Right atrium auricular region (tissue), 2 donors: ENCODE measurements at regions not wholly inside any gene's neighbourhood (a gene's known extent, or its start where the extent isn't known, plus 50 kb on each side); places are given as distances from the start of the nearest gene placed in this dataset.

Experiments
- DNase-seq: peaks from one replicate; pipeline ENCODE4 v3.0.0-alpha.2; 2019; ENCODE audit warnings: low spot score
- H3K27ac ChIP-seq, 2 donors: fragments of 200-600 bp; sonication (generic); 1 replicate in 1 of 2; 2 replicates in 1 of 2; pipeline ENCODE4 v1.5.1; 2016 to 2019
- H3K27me3 ChIP-seq, 2 donors: fragments of 200-600 bp; sonication (generic); one replicate each; pipeline versions ENCODE4 v1.5.1 to v1.6.0; 2017 to 2019
- H3K36me3 ChIP-seq: fragments of 200-600 bp; sonication (generic); one replicate; pipeline ENCODE4 v1.5.1; 2016
- H3K4me1 ChIP-seq, 2 donors: fragments of 200-600 bp; sonication (generic); one replicate each; pipeline versions ENCODE4 v1.5.1 to v1.6.0; 2017 to 2019
- H3K4me3 ChIP-seq, 2 donors: fragments of 200-600 bp; sonication (generic); 1 replicate in 1 of 2; 2 replicates in 1 of 2; pipeline ENCODE4 v1.5.1; 2017 to 2019; ENCODE audit warnings: mild to moderate bottlenecking in 1 of 2, moderate library complexity in 1 of 2
- H3K9me3 ChIP-seq, 2 donors: fragments of 200-600 bp; sonication (generic); one replicate each; pipeline ENCODE4 v1.5.1; 2019
- TF ChIP-seq, protein P1 (sequence below), 2 donors: fragments of 200-600 bp; sonication (generic); IDR thresholded peaks; one replicate each; pipeline ENCODE4 v1.5.1; 2019; ENCODE audit warnings: antibody characterized with exemption in 2 of 2

GRCh38 chr3:102159810-102160451 lies 274.9 kb upstream of the ZPLD1 start:
- DNase-seq: no peak
- H3K4me1 ChIP-seq: peaks cover 0 to 19% of the 10 kb centered on the region in 2 donors
- no peaks in the 10 kb centered on the region for H3K36me3 ChIP-seq
- H3K9me3 ChIP-seq: no peaks in the 10 kb centered on the region
- TF ChIP-seq, protein P1, sequence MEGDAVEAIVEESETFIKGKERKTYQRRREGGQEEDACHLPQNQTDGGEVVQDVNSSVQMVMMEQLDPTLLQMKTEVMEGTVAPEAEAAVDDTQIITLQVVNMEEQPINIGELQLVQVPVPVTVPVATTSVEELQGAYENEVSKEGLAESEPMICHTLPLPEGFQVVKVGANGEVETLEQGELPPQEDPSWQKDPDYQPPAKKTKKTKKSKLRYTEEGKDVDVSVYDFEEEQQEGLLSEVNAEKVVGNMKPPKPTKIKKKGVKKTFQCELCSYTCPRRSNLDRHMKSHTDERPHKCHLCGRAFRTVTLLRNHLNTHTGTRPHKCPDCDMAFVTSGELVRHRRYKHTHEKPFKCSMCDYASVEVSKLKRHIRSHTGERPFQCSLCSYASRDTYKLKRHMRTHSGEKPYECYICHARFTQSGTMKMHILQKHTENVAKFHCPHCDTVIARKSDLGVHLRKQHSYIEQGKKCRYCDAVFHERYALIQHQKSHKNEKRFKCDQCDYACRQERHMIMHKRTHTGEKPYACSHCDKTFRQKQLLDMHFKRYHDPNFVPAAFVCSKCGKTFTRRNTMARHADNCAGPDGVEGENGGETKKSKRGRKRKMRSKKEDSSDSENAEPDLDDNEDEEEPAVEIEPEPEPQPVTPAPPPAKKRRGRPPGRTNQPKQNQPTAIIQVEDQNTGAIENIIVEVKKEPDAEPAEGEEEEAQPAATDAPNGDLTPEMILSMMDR (IDR thresholded peaks at IDR 0.05): no peak
- H3K27me3 ChIP-seq: no peaks in the 10 kb centered on the region
- H3K27ac ChIP-seq: no peak overlapping the region
- H3K4me3 ChIP-seq: no peak overlapping the region

GRCh38 chr3:102161384-102162006 lies 273.3 kb upstream of the ZPLD1 start:
- Histone ChIP-seq H3K36me3 (no peaks in the 10 kb centered on the region), H3K9me3 (no peaks in the 10 kb centered on the region), H3K27ac (peak overlapping the region in 1 of 2 donors; percentile 62), H3K4me1 (peaks cover 0 to 19% of the 10 kb centered on the region in 2 donors), H3K27me3 (no peaks in the 10 kb centered on the region), H3K4me3 (no peak overlapping the region)
- TF ChIP-seq, protein P1 (IDR thresholded peaks at IDR 0.05): no peak
- DNase-seq: no peak

DNA sequence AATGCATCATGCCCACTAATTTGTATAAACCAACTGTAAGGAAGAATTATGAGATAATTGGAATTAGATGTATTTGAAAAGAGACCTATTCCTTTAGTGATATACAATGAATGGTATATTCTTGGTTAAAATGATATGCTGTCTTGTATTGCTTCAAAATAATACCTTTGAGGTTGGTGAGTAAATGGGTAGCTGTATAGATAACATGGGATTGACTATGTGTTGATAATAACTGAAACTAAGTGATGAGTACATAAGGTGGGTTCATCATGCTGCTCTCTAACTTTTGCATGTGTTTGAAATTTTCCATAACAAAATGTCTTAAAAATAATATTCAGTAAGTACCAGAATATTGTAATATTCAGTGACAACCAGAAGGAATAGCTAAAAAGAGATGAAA lies 272.6 kb upstream of the ZPLD1 start:
- no peaks in the 10 kb centered on the region for H3K36me3 ChIP-seq
- H3K9me3 ChIP-seq: no peaks in the 10 kb centered on the region
- peaks cover 0 to 19% of the 10 kb centered on the region in 2 donors for H3K4me1 ChIP-seq
- no peak overlapping the region for H3K4me3 ChIP-seq
- no peak for DNase-seq
- H3K27ac ChIP-seq: peak overlapping the region in 1 of 2 donors; percentile 62
- H3K27me3 ChIP-seq: no peaks in the 10 kb centered on the region
- TF ChIP-seq, protein P1 (IDR thresholded peaks at IDR 0.05): no peak

DNA sequence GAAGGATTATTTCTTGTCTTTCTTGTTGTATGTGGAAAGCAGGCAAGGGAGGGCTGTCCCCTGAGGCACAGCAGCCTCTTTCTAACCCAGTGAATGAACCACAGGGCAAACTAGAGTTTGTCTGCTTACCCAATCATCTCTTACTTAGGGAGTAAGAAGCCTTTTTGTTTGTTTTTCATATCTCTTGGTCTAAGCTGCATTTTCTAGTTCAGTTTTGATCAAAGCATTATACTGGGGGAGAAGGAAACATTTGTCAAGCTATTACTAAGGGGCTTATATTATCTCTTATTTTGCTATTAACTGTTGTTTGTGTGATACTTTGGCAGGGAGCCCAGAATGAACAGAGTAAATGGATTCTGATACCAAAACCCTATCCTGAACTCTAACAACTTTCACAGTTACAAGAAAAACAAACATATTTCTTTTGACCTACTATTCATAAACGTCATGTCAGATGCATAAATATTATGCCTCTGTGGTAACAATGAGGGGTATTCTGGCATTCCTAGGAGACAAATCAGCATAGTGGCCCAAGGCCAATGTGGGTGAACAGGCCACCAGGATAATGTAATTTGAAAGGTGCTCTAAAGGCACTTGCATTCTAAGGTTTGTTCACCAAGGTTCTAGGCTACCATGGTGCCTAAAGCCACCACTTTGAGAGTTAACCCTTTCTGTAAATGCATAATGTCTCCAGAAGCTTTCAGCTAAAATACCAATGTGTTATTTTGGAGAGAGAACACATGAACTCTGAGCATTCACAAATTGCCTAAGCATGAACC lies 271.6 kb upstream of the ZPLD1 start:
- DNase-seq: peak; percentile 72
- H3K4me3 ChIP-seq: no peak overlapping the region
- TF ChIP-seq, protein P1 (IDR thresholded peaks at IDR 0.05): no peak
- H3K27me3 ChIP-seq: no peaks in the 10 kb centered on the region
- no peaks in the 10 kb centered on the region for H3K36me3 ChIP-seq
- peak overlapping the region; percentile 35 to 62 for H3K27ac ChIP-seq
- peaks cover 0 to 19% of the 10 kb centered on the region in 2 donors for H3K4me1 ChIP-seq
- H3K9me3 ChIP-seq: no peaks in the 10 kb centered on the region

- Histone ChIP-seq H3K27ac (peak overlapping the region; percentile 35 to 62), H3K27me3 (no peaks in the 10 kb centered on the region), H3K4me1 (peaks cover 0 to 19% of the 10 kb centered on the region in 2 donors), H3K36me3 (no peaks in the 10 kb centered on the region), H3K9me3 (no peaks in the 10 kb centered on the region), H3K4me3 (no peak overlapping the region)
- no peak for DNase-seq
- TF ChIP-seq, protein P1 (IDR thresholded peaks at IDR 0.05): no peak
Measured at GRCh38 chr3:102163818-102164154, 271.0 kb upstream of the ZPLD1 start.
